GM20431 (cell line): ENCODE measurements at regions not wholly inside any gene's neighbourhood (a gene's known extent, or its start where the extent isn't known, plus 50 kb on each side); places are given as distances from the start of the nearest gene placed in this dataset.

Experiments used
- in situ Hi-C: fragments of 300-500 bp; cut with MseI, MboI; formaldehyde crosslinking; loops from one replicate; pipeline ENCODE4 v1.15.0; 2020; ENCODE audit warnings: low sequenced_read_pairs; ENCODE audit not compliant: unreplicated experiment

DNA sequence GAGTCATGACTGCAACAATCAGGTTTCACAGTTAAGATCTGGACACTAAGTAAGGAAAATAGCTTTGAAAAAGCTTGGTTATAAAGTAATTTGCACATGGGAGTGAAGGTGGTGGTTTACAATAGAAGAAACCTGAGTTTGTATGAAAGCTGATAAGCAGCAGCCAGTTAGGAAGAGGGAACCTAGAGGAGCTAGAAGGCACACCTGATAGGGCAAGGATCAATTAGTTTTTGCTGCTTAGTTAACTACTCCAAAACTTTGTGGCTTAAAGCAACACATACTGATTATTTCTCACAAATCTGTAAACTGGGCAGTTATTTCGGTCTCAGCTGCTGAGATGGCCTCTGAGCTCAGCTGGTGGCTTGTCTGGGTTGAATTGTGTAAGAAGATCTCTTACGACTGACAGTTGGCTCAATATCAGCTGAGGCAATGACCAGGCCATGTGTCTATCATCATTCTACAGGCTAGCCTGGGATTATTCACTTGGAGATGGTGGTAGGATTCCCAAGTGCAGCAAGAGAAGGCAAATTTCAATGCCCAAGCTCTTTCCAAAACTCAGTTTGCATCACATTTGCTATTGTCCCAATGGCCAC lies 255.0 kb upstream of the PITX2 start:
- in situ Hi-C loops: no loop called here

DNA sequence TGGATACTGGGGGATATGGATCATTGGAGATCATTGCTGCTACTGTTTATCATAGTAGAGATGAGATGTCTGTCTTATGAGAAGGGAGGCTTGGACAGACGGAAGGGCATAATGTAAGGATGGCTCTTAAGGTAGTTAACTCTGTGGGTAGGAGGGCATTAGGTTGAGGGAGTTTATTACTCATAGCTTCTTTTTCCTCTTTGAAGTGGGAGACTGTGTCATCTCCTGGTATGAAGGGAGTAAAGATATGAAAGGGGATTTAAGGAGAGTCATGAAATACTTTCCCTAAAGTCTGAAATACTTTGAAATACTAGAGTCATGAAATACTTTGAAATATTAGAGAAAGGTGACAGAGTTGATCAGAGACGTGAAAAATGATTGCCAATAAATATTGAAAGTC lies 255.5 kb upstream of the PITX2 start:
- in situ Hi-C loops: no loop called here

DNA sequence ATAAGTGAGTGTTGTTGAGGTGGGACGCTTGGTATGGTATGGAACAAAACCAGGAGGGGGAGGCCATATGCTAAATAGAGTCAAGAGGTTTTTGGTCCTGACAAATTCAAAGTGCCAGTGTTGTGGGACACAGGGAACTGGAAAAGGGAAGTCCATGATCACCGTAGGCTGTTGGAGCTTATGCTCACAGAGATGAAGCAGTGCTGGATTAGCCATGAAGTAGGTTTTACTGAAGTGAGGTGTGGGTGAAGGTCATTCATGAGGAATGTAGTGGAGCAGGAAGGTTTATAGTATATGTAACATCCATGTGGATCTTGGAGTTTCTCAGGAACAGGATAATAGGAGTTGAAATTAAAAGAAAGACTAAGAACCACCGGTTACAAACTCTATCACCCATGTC lies 256.1 kb upstream of the PITX2 start:
- in situ Hi-C loops: no loop called here

- in situ Hi-C loops: no loop called here
These were observed 263.4 kb upstream of the PITX2 start for GRCh38 chr4:110886270-110886669.

DNA sequence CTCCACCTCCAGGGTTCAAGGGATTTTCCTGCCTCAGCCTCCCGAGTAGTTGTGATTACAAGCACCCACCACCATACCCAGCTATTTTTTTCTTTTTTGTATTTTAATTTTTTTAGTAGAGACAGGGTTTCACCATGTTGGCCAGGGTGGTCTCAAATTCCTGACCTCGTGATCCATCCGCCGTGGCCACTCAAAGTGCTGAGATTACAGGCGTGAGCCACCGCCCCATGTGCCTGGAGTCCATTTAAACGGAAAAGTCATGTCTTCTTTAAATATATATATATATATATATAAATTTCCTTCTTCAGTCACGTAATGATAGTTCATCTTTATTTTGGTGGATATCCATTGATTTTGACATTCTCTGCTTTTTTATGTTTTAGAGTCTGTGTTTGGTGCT lies 264.0 kb upstream of the PITX2 start:
- in situ Hi-C loops: no loop called here

- in situ Hi-C loops: no loop called here
These were observed 274.9 kb upstream of the PITX2 start for GRCh38 chr4:110897784-110898183.

DNA sequence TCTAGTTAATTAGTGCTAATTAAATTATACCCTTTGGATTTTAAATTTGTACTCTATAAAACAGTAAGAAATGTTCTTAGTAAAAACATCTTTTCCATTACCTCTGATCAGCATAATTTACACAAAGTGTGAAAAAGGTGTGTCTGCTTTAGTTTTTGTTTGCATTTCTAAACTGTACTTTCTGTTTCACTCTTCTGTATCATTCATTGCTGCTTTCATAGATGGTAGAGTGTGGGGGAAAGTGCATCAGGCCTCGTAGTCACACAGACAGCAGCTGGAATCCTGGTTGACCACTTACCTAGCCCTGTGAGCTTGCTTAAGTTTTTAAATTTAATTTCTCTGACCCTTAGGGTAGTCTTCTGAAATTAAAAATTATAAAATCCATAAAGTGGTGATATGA lies 275.4 kb upstream of the PITX2 start:
- in situ Hi-C loops: no loop called here

DNA sequence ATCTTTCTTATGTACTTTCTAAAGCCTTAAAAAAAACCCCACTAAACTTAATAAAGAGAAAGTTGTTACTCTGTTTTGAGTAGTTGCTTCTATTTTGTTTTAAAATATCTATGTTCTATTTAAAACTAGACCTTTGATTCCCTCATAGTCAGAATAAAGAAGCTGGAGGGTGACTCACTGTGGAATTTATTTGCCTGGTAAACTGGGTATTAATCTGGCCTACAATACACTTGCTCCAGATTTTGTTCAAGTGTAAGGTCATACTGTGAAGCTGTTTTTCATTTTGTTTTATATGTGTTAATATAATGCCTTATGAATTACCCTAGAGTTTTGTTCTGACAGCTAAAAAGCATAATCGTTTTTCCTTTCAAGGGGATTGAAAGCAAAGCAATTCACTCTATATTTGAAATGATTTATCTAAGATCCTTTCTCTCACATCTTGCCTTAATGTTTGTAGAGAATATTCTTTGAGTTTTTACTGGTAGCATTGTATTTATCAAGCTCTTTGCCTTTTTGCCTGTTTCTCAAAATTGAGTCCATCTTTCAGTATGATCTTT lies 277.4 kb upstream of the PITX2 start:
- in situ Hi-C loops: no loop called here

- in situ Hi-C loops: no loop called here
These were observed 279.6 kb upstream of the PITX2 start for GRCh38 chr4:110902500-110902899.

GRCh38 chr4:110904435-110905065 lies 281.7 kb upstream of the PITX2 start:
- in situ Hi-C loops: no loop called here

DNA sequence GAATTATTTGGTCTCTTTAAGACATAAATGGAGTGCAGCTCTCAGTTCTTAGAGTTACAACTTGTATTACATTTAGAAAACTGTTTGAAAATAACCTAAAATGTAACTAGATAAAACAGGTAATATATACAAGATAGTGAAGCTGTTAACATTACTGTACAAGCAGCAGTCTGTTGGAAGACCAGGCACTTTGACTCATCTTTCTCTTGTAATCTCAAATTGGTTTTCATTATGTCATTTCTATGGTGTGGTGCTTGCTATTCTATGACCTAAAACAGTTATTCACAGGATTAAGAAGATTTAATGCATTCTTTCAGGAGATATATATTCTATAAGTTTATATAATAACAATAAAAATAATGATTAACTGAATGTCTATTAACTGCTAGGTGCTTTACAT lies 282.5 kb upstream of the PITX2 start:
- in situ Hi-C loops: no loop called here

- in situ Hi-C loops: no loop called here
These were observed 285.0 kb upstream of the PITX2 start for GRCh38 chr4:110907801-110908313.

- in situ Hi-C loops: no loop called here
These were observed 291.9 kb upstream of the PITX2 start for GRCh38 chr4:110914791-110915190.

DNA sequence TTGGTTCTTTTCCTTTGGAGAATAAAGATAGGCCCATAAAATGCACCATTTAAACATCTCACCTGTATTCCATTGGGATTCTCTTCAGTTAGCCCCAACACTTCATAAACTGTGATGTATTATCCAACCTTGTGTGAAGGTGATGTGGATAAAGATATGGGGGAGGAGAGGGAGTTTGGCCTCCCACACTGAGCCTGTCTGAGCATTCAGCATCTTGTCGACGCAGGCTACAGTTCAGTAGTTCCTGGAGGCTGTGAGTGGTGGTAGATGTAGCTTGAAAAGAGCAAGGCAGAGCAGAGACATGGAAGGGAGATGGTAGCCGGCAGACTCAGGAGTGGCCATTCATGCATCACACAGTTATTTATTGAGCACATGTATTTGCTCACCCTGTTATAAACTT lies 292.4 kb upstream of the PITX2 start:
- in situ Hi-C loops: no loop called here

- in situ Hi-C loops: no loop called here
These were observed 293.6 kb upstream of the PITX2 start for GRCh38 chr4:110916505-110916904.

DNA sequence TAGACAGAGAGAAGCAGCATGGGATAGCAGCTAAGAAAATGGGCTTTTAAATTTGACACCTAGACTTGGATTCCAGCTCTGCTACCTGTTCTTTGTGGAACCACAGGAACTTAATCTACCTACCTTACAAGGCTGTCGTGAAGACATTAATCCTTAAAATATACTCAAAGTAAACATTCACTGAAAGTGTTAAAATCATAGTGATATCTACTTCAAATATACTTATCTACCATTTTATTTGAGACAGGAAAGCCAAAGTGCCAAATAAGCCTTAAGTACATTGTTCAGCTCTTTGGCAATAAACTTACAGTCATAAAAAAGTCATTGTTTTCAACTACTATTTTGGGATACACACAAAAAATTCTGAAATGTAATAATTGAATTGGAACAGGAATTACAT lies 295.0 kb upstream of the PITX2 start:
- in situ Hi-C loops: no loop called here

DNA sequence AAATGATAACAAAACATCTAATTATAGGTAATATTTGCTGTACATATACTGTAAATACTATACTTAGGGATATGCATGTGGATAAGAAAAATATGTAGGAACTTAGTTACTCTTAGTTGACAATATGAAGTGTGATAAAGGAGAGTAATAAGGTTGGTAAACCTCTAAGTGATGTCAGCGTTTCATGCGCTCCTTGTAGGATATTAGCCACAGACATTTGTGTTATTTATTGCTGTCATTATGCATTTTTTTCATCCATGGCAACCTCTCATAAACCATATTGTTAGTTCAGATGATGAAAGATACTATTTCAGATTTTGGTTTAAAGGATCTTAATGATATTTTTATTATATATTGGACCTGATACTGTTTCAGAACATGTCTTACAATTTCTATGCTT lies 298.1 kb upstream of the PITX2 start:
- in situ Hi-C loops: no loop called here

- in situ Hi-C loops: no loop called here
These were observed 301.9 kb upstream of the PITX2 start for GRCh38 chr4:110924761-110925160.

GRCh38 chr4:110926841-110927400 lies 304.0 kb upstream of the PITX2 start:
- in situ Hi-C loops: no loop called here

DNA sequence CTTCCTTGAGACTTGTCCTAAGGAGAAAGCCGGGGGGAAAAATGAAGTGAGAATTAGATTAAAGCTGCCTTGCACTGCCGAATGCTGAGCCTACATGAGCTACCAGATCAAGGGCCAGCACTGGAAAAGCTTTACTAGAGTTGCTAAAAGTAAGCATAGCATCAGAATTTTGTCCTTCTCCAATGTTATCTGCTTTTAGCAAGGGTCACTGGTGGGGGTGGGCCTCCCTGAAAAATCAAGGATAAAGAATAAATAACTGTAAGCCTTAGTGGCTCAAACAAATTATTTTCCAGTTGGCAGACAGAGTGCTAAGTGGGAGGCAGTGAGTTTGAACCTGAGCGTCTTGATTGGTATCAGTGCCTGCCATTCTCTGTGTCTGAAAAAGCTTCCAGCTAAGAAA lies 310.5 kb upstream of the PITX2 start:
- in situ Hi-C loops: no loop called here

GRCh38 chr4:110944501-110944900 lies 321.6 kb upstream of the PITX2 start:
- in situ Hi-C loops: no loop called here
